ENCODE measurements at regions not wholly inside any gene's neighbourhood (a gene's known extent, or its start where the extent isn't known, plus 50 kb on each side); places are given as distances from the start of the nearest gene placed in this dataset.

GRCh38 chr5:8714861-8715260, 831.0 kb downstream of the SEMA5A start:
- no peak for TF ChIP-seq CTCF (IDR thresholded peaks at IDR 0.05; ENCODE audit: poor library complexity)
- no peak for TF ChIP-seq EZH2phosphoT487 (IDR thresholded peaks at IDR 0.05; ENCODE audit: low read depth, severe bottlenecking, unreplicated experiment)
- TF ChIP-seq EZH2 (IDR thresholded peaks at IDR 0.05; ENCODE audit: borderline replicate concordance) = no peak
